Stimulated activated CD4-positive, alpha-beta T cell treated with anti-CD3 and anti-CD28 coated beads, Interleukin-4, amount 100 ng/mL, for 48 hours (primary cell): ENCODE measurements at regions not wholly inside any gene's neighbourhood (a gene's known extent, or its start where the extent isn't known, plus 50 kb on each side); places are given as distances from the start of the nearest gene placed in this dataset.

ENCODE experiments used
- DNase-seq, 2 donors: peaks; one replicate each; pipeline ENCODE4 v3.0.0-alpha.2; 2020; ENCODE audit warnings: low read depth in 2 of 2

DNA sequence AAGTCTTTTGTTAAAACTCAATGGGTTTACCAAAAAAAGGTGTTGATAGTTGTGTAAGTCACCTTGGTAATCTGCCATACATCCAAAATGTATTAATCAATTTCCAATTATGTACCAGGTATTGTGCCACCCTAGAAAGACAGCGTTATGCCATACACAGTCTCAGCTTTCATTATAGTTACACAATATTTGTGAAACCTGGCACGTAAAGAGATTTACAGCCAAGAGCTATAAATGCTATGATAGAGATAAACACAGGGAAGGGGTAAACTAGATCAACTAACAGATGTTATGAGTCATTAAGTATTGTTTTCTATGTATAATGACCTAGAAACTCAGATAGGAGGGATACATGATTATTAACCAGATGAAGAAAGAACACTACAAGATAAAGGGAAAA is 725.6 kb upstream of the SLITRK5 start:
- DNase-seq, result no peak

DNA sequence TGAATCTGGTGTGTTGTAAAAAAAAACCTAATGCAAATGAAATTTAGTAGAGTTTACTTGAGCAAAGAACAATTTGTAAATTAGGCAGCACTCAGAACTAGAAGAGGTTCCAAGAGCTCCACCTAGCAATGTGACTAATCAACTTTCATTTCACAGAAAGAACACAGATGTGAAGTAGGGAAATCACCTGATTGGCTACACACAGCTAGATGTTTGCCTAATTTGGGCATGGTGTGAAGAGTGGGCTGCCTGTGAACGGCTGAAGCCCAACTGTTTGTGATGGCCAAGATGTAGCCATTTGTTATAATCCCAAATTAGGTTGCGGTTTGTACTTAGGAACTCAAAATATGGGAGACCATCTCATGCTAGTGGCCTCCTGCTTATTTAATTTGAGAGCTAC is 724.4 kb upstream of the SLITRK5 start:
- no peak for DNase-seq

DNA sequence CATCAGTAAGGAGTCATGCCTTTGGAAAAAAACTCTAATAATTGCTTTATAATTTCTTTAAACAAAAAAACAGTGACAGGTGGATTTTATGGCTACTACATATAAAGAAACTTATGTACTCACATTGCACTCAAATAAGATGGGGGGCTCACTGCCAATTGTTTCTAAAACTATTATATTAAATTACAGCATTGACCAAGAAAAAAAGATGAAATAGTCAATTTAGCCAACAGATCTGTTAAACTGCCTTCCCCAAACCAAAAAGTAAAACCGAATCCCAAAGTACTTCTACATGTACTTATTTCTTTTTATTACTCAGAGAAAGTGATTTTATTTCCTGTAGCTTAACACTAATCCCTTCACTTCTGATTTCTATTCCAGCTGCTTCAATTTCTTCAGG is 716.8 kb upstream of the SLITRK5 start:
- no peak for DNase-seq

- no peak for DNase-seq
These were observed 710.3 kb upstream of the SLITRK5 start for GRCh38 chr13:86960876-86961275.

- DNase-seq, result no peak
These were observed 696.7 kb upstream of the SLITRK5 start for GRCh38 chr13:86974251-86974994.

DNA sequence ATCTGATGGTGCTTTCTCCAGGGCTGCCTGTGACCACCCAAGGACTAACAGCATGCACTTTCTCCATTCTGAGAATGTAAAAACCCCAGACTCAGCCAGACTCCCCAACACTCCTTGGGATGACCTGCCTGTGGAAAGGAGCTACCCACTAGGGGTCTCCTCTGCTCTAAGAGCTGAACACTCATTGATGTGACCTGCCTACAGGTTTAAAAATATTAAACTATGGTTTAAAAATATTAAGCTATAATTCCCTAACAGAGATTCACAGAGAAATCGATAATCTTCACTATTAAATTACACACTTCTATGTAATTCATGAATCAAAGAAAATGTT is 696.2 kb upstream of the SLITRK5 start:
- no peak for DNase-seq

DNA sequence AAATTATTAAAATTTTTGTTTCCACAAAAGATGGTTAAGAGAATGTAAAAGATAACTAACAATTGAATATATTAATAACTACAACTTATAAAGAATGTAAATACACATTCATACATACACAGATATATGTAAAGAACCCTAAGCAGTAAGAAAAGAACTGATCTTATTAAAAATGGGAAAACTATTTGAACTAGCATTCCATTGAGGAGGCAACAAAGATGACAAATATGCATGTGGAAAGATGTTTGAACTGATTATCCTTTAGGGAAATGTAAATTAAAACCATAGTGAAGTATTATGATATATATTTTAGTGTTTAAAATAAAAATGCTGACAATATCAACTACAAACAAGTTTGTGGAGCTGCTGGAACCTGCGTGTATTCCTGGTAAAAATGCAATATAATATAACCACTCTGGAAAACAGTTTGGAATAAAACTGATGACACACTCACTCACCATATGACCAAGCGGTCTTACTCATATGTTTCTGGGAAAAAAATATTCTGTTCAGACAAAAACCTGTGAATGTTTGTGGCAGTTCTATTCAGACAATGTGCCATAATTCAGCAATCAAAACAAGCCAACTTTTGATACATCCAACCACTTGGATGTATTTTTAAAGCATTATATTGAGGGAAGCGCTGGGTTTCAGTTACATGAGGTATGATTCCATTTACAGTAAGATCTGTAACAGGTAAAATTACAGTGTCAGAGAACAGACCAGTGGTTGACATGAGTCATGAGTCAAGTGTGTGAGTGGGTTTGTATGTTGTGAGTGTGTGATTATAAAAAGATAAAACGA is 694.4 kb upstream of the SLITRK5 start:
- no peak for DNase-seq

DNA sequence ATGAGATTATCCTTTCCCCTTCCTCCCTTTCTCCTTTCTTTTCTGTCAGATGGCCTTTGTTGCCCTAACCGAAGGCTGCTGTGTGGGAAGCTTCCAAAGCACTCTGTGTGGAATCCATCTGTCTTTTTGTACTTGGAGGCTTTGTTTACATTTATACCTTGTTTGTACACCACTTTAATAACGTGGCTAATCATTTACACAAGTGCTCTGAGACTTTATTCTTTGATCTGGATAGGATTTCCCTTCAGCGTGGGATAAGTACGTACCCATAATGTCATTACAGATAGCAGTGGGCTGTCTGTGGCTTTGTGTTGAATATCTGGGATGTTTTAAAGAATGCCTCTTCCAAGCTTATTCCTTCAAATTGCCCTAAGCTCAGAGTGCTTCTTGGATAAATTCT is 684.7 kb upstream of the SLITRK5 start:
- no peak for DNase-seq

DNA sequence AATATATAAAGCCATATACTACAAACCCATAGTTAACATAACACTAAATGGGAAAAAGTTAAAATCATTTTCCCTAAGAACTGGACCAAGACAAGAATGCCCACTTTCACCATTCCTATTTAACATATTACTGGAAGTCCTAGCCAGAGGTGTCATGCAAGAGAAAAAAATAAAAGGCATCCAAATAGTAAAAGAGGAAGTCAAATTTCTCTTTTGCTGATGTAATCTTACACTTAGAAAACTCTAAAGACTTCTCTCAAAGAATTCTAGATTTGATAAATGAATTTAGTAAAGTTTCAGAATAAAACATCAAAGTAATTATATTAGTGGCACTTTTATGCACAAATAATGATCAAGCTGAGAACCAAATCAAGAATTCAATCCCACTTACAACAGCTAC is 678.9 kb upstream of the SLITRK5 start:
- no peak for DNase-seq

GRCh38 chr13:87003265-87003664 is 667.9 kb upstream of the SLITRK5 start:
- no peak for DNase-seq

GRCh38 chr13:87005511-87005910 is 665.7 kb upstream of the SLITRK5 start:
- no peak for DNase-seq

GRCh38 chr13:87035526-87035925 is 635.6 kb upstream of the SLITRK5 start:
- DNase-seq, result no peak

- no peak for DNase-seq
These were observed 628.2 kb upstream of the SLITRK5 start for GRCh38 chr13:87042946-87043345.

GRCh38 chr13:87052731-87053130 is 618.4 kb upstream of the SLITRK5 start:
- DNase-seq, result no peak

DNA sequence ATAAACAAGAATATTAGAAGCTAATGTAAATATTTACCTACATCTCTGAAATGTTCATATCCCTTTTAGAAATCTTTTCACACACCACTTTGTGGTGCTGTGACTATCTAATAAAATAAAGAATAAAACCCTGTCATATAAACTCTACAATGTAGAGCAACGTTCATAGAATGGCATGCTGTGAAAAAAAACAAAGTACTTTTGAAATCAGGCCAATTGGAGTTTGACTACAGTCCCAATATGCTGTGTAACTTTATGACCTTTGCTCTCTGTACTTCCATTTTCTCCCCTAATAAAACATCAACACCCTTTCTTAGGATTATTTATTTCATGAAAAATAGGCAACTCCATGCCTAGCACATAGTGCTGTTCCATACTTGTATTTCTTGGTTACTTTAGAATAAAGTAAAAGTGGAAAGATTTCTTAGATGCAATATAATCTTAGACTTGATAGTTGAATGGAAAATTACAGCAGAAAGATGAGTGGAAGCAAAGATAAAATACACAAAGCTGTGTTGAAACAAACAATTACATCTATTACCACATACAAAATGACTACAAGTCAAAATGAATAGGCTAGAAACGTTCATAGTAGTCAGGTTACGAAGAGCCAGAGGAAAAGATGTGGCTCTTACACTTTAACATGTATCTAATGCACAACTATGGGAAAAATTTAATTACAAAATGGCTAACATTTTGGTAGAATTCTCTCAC is 613.2 kb upstream of the SLITRK5 start:
- DNase-seq, result no peak

GRCh38 chr13:87058786-87059329 is 612.3 kb upstream of the SLITRK5 start:
- no peak for DNase-seq

- DNase-seq, result no peak
These were observed 592.0 kb upstream of the SLITRK5 start for GRCh38 chr13:87078947-87079795.

DNA sequence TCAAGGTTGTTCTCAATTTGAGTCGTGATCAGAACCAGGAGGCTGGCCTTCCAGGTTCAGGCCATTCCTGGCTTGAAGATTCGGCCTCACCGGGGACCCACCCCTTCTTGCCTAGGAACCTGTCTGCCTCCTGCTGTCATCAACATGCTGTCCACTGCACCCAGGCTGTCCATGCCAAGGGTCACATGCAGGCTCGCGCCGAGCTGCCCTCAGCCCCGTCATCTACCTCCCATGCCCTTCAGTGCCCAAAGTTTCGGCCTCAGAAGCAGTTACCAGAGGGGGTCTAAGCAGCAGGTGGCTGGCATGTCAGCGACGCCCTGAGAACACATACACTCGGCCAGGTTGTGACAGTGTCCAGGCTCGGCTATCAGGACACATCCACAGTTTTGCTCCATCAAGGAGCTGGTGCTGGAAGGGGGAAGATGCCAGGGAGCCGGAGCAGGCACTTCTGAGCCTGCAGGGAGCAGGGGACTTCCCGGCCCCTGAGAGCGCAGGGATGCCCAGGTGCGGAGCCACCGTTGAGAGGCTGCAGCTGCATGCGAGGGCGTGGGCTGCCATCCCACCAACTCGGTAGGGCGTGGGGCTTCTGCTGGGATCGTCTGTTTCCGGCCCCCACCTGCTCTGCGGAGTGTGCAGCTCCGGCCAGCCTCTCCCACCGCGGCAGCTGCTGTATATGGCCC is 590.9 kb upstream of the SLITRK5 start:
- no peak for DNase-seq

- DNase-seq, result no peak
These were observed 587.0 kb upstream of the SLITRK5 start for GRCh38 chr13:87084192-87084591.

DNA sequence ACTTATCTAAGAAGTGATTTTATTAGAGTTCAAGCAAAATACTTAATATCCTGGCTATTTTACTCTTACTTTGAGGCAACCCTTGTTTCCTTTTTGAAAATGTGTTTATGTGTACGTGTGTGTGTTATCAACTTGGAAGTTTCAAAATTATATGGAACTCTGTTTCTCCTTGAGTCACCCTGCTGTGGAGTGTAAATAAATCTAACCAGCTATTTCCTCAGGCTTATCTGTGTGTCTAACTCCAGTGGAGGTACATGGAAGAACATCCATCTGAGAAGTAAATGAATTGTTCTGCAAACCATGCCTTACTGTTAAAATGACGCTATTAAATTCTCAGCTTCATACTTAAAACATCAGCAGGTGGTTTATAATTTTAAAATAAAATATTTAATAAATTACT is 583.4 kb upstream of the SLITRK5 start:
- DNase-seq, result no peak

DNA sequence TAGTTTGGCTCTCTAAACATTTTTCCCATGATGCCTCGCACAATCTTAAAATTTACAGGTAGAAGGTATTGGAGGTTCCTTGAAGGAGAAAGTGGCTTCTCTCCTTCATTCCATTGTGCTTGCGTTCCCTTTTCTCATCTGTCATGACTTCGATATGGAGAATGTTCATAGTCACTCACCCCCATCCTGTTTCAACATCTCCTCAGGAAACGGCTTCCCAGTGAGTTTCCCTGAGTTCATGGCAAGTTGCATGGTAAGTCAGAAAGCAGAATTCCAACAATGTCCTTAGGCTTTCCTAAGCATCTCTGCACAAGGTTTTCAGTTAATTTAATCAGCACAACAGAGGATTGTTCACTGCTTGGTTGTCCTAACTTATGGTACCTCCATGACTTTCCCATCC is 581.8 kb upstream of the SLITRK5 start:
- DNase-seq, result no peak
